ENCODE measurements at regions not wholly inside any gene's neighbourhood (a gene's known extent, or its start where the extent isn't known, plus 50 kb on each side); places are given as distances from the start of the nearest gene placed in this dataset.

DNA sequence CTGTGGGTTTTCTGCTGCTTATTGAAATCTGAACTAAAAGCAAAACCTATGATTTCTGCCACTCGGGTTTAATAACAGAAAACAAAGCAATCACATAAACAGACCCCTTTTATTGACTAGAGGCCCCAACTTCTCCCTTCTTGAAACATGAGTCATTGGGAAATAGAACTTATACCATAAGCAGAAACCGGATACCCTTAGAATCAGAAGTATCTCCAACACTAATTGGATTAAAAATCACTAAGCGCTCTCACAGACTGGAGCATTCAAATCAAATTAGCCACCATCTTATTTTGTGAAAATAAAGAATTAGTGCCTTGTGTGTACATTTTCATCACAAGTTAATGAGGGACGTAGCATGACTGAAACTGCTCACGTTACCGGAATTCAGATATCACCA is 206.9 kb downstream of the WDR11 start:
- TF ChIP-seq SUZ12 (IDR thresholded peaks at IDR 0.05; ENCODE audit: extremely low read depth, insufficient read depth, insufficient read length): no peak
- Histone ChIP-seq H3K27me3 (ENCODE audit: insufficient read depth, insufficient read length) (no peaks in the 10 kb centered on the region), H3K9ac (ENCODE audit: insufficient read length, low read depth) (no peak overlapping the region), H3K4me3 (ENCODE audit: insufficient read length, low read depth) (no peak overlapping the region), H3K4me1 (ENCODE audit: insufficient read depth, insufficient read length) (no peaks in the 10 kb centered on the region), H3K9me3 (ENCODE audit: insufficient read depth, low read length) (peaks cover 8% of the 10 kb centered on the region), H3K36me3 (ENCODE audit: insufficient read depth, insufficient read length, low read length) (no peaks in the 10 kb centered on the region)
- DNase-seq (ENCODE audit: low read depth, low spot score): no peak

DNA sequence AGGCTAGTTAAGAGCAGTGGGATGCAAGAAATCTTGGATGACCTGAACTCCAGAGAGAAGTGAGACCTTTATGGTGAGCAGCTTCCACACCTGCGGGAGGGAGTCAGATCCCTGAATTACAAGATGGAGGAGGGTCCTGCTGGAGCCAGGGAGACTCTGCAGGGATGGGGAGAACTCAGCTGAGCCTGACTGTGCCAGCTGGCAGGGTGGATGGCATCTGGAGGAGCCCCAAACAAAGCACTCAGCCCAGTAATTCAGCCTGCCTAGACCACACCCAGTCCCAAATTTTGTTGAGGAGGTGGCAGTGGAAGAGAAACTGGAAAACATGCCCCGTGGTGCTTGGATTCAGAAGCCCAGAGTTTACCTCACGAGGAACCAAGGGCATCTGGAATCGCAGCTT is 208.2 kb downstream of the WDR11 start:
- Histone ChIP-seq H3K4me1 (ENCODE audit: insufficient read depth, insufficient read length) (no peaks in the 10 kb centered on the region), H3K4me3 (ENCODE audit: insufficient read length, low read depth) (no peak overlapping the region), H3K36me3 (ENCODE audit: insufficient read depth, insufficient read length, low read length) (no peaks in the 10 kb centered on the region), H3K9me3 (ENCODE audit: insufficient read depth, low read length) (peaks cover 8% of the 10 kb centered on the region), H3K9ac (ENCODE audit: insufficient read length, low read depth) (no peak overlapping the region), H3K27me3 (ENCODE audit: insufficient read depth, insufficient read length) (no peaks in the 10 kb centered on the region)
- DNase-seq (ENCODE audit: low read depth, low spot score): no peak
- TF ChIP-seq YY1 (IDR thresholded peaks at IDR 0.05; ENCODE audit: insufficient read depth, insufficient read length) (no peak), SUZ12 (IDR thresholded peaks at IDR 0.05; ENCODE audit: extremely low read depth, insufficient read depth, insufficient read length) (no peak), ZNF274 (IDR thresholded peaks at IDR 0.05; ENCODE audit: low read depth, low read length) (no peak)

DNA sequence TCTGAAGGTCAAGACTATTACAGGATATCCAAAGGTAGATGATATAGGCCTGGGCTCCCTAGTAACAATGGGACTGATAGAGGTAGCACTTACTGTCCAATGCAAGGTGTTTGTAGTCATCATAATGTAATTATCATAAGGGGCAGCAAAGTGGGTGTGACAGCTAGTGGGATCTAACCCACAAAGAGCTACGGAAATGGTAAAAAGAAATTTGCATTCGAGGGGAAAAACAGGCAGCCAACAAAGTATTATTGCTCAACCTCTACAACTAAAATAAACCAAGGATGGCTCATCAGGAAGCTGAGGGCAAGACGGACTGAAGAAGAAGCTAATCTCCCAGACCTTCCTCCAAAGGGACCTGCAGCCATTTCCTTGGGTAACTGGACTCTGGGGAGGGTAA is 211.0 kb downstream of the WDR11 start:
- Histone ChIP-seq H3K4me1 (ENCODE audit: insufficient read depth, insufficient read length) (no peaks in the 10 kb centered on the region), H3K27me3 (ENCODE audit: insufficient read depth, insufficient read length) (no peaks in the 10 kb centered on the region), H3K4me3 (ENCODE audit: insufficient read length, low read depth) (no peak overlapping the region), H3K36me3 (ENCODE audit: insufficient read depth, insufficient read length, low read length) (no peaks in the 10 kb centered on the region), H3K9me3 (ENCODE audit: insufficient read depth, low read length) (peaks cover 8% of the 10 kb centered on the region), H3K9ac (ENCODE audit: insufficient read length, low read depth) (no peak overlapping the region)
- TF ChIP-seq SUZ12 (IDR thresholded peaks at IDR 0.05; ENCODE audit: extremely low read depth, insufficient read depth, insufficient read length) (no peak), ZNF274 (IDR thresholded peaks at IDR 0.05; ENCODE audit: low read depth, low read length) (no peak), YY1 (IDR thresholded peaks at IDR 0.05; ENCODE audit: insufficient read depth, insufficient read length) (no peak)
- DNase-seq (ENCODE audit: low read depth, low spot score): no peak

DNA sequence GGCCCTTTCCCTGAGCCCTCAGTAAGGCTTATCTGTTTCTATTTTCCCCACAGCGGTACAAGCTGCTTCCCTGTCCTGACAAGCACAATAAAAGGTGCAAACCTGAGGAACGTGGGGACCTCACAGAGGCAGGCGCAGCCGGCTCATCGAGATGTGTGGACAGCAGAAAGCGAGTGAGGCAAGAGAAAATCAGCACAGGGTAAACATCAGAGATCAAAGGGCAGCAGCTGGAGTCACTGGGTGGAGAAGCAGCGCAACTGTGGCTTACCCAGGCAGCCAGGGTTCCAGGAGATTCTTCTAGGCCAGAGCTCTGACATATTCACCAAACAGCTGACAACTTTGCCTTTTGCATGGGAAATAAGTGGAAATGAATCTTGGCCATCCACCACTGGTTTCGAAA is 212.6 kb downstream of the WDR11 start:
- DNase-seq (ENCODE audit: low read depth, low spot score): no peak
- Histone ChIP-seq H3K9ac (ENCODE audit: insufficient read length, low read depth) (no peak overlapping the region), H3K36me3 (ENCODE audit: insufficient read depth, insufficient read length, low read length) (no peaks in the 10 kb centered on the region), H3K4me1 (ENCODE audit: insufficient read depth, insufficient read length) (no peaks in the 10 kb centered on the region), H3K9me3 (ENCODE audit: insufficient read depth, low read length) (peaks cover 8% of the 10 kb centered on the region), H3K27me3 (ENCODE audit: insufficient read depth, insufficient read length) (no peaks in the 10 kb centered on the region), H3K4me3 (ENCODE audit: insufficient read length, low read depth) (no peak overlapping the region)
- TF ChIP-seq SUZ12 (IDR thresholded peaks at IDR 0.05; ENCODE audit: extremely low read depth, insufficient read depth, insufficient read length) (no peak), ZNF274 (IDR thresholded peaks at IDR 0.05; ENCODE audit: low read depth, low read length) (no peak), YY1 (IDR thresholded peaks at IDR 0.05; ENCODE audit: insufficient read depth, insufficient read length) (no peak)

DNA sequence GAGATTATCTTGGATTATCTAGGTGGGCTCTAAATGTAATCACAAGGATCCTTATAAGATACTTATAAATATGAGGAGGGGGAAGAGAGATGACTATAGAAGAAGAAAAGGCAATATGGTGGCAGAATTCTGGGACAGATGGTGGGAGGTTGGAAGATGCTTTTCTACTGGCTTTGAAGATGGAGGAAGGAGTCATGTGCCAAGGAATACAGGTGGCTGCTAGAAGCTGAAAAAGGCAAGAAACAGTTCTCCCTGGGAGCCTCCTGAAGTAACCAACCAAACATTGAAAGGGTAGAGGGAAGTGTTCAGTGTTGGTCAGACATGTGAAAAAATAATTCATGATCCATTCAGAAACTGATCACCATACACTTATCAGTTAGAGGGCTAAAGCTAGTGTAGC is 213.3 kb downstream of the WDR11 start:
- TF ChIP-seq ZNF274 (IDR thresholded peaks at IDR 0.05; ENCODE audit: low read depth, low read length) (no peak), YY1 (IDR thresholded peaks at IDR 0.05; ENCODE audit: insufficient read depth, insufficient read length) (no peak), SUZ12 (IDR thresholded peaks at IDR 0.05; ENCODE audit: extremely low read depth, insufficient read depth, insufficient read length) (no peak)

DNA sequence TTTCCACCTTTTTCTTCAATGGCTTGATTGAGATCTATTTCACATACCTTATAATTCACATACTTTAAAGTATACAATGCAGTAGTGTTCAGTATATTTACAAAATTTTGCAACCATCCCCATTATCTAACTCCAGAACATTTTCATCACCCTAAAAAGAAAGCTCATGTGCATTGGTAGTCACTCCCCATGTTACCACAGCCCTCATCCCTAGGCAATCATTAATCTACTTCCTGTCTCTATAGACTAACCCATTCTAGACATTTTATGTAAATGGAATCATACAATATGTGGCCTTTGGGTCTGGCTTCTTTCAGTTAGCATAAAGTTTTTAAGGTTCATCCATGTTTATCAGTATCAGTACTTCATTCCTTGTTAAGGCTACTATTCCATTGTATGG is 214.2 kb downstream of the WDR11 start:
- Histone ChIP-seq H3K9me3 (ENCODE audit: insufficient read depth, low read length) (peaks cover 5% of the 10 kb centered on the region), H3K4me1 (ENCODE audit: insufficient read depth, insufficient read length) (no peaks in the 10 kb centered on the region), H3K27me3 (ENCODE audit: insufficient read depth, insufficient read length) (no peaks in the 10 kb centered on the region), H3K9ac (ENCODE audit: insufficient read length, low read depth) (no peak overlapping the region), H3K4me3 (ENCODE audit: insufficient read length, low read depth) (no peak overlapping the region), H3K36me3 (ENCODE audit: insufficient read depth, insufficient read length, low read length) (no peaks in the 10 kb centered on the region)
- DNase-seq (ENCODE audit: low read depth, low spot score): no peak
- TF ChIP-seq ZNF274 (IDR thresholded peaks at IDR 0.05; ENCODE audit: low read depth, low read length): no peak
- no peak for TF ChIP-seq SUZ12 (IDR thresholded peaks at IDR 0.05; ENCODE audit: extremely low read depth, insufficient read depth, insufficient read length)
- TF ChIP-seq YY1 (IDR thresholded peaks at IDR 0.05; ENCODE audit: insufficient read depth, insufficient read length): no peak

More for the DNA sequence above, 213.3 kb downstream of the WDR11 start:
- H3K36me3 ChIP-seq (ENCODE audit: insufficient read depth, insufficient read length, low read length): no peaks in the 10 kb centered on the region
- H3K4me3 ChIP-seq (ENCODE audit: insufficient read length, low read depth): no peak overlapping the region
- H3K9me3 ChIP-seq (ENCODE audit: insufficient read depth, low read length): peaks cover 8% of the 10 kb centered on the region
- H3K9ac ChIP-seq (ENCODE audit: insufficient read length, low read depth): no peak overlapping the region
- no peak for DNase-seq (ENCODE audit: low read depth, low spot score)
- no peaks in the 10 kb centered on the region for H3K27me3 ChIP-seq (ENCODE audit: insufficient read depth, insufficient read length)
- no peaks in the 10 kb centered on the region for H3K4me1 ChIP-seq (ENCODE audit: insufficient read depth, insufficient read length)

DNA sequence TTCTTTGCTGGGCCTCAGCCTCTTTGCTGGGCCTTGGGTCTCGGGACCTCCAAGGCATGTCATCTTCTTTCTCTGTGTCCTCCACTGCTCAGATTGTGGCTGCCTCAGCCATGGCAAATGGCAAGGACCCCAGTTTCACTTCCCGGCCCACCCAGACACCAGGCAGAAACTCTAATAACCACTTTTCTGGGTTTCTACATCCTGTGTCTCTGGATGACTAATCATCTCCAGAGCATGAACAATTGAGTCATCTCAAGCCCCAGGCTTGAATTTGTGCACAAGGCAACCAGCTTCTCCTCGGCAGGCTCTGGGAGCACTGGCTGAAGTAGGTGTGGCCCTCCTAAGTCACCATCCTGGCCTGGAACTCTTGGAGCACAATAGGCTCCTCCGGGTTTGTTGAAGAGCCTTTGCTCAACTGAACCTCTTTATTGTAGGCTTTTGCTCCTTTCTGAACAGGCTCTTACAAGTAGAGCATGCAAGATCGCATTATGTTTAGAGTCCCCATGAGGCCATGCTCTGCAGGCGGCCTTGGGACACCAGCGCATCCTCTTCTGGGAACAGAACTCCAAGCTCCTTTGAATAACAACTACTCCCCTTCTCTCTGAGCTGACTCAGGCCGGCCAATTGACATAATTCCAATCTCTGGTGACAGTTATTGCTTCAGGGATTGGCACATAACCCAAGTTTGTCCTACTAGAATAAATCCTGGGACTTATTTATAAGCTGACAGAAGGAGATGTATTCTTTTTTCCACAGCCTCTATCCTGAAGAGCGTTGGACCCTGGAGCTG is 218.1 kb downstream of the WDR11 start:
- no peaks in the 10 kb centered on the region for H3K27me3 ChIP-seq (ENCODE audit: insufficient read depth, insufficient read length)
- no peaks in the 10 kb centered on the region for H3K4me1 ChIP-seq (ENCODE audit: insufficient read depth, insufficient read length)
- no peak for DNase-seq (ENCODE audit: low read depth, low spot score)
- TF ChIP-seq YY1 (IDR thresholded peaks at IDR 0.05; ENCODE audit: insufficient read depth, insufficient read length) (no peak), SUZ12 (IDR thresholded peaks at IDR 0.05; ENCODE audit: extremely low read depth, insufficient read depth, insufficient read length) (no peak), ZNF274 (IDR thresholded peaks at IDR 0.05; ENCODE audit: low read depth, low read length) (no peak)
- H3K36me3 ChIP-seq (ENCODE audit: insufficient read depth, insufficient read length, low read length): no peaks in the 10 kb centered on the region
- no peaks in the 10 kb centered on the region for H3K9me3 ChIP-seq (ENCODE audit: insufficient read depth, low read length)
- no peak overlapping the region for H3K9ac ChIP-seq (ENCODE audit: insufficient read length, low read depth)
- H3K4me3 ChIP-seq (ENCODE audit: insufficient read length, low read depth): no peak overlapping the region
